H1 (cell line): ENCODE measurements at regions not wholly inside any gene's neighbourhood (a gene's known extent, or its start where the extent isn't known, plus 50 kb on each side); places are given as distances from the start of the nearest gene placed in this dataset.

Experiments
- SAP30 ChIP-seq: fragments of 300-600 bp; sonication (generic); IDR thresholded peaks from 2 replicates; pipeline ENCODE4 v1.7.1; 2012; ENCODE audit warnings: low read length, moderate library complexity, mild to moderate bottlenecking, inconsistent platforms; ENCODE audit not compliant: insufficient read depth, insufficient replicate concordance
- TAF7 ChIP-seq: optimal IDR thresholded peaks from 2 replicates; pipeline ENCODE3; 2011; ENCODE audit warnings: low read depth, mild to moderate bottlenecking, inconsistent platforms, low read length, moderate library complexity, borderline replicate concordance

DNA sequence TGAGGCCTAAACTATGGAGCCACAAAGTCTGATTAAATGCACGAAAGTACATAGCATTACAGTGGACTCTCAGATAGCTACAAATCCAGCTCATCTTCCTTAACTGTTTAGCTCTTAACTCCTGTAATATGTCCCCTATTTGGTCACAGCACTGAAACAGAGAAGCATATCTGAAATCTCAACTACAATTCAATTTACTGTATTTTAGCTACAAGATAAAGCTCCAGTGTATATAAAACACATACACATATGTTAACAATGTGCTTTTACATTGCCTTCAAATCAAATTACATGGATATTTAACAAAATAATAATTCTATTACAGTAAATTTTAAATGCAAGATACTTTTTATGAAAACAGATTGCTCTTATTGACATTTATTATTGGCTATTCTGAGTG, 849.3 kb upstream of the PRMT6 start (continued):
- TF ChIP-seq TAF7 (no peak), SAP30 (no peak)
